MCF 10A (cell line): ENCODE measurements at regions not wholly inside any gene's neighbourhood (a gene's known extent, or its start where the extent isn't known, plus 50 kb on each side); places are given as distances from the start of the nearest gene placed in this dataset.

Source experiments
- BruUV-seq: library from RNA; stranded (reverse); fragments of 400-500 nt; replicated peaks from 2 replicates; lab custom pipeline; 2021; lab: Mats Ljungman, UMichigan
- CTCF ChIA-PET: fragments of 300-600 bp; sonication (Branson Sonifier 250); formaldehyde crosslinking; extraction: SDS; loops from one replicate; lab custom pipeline; 2021; ENCODE audit warnings: antibody characterized with exemption, inconsistent platforms; lab: Yijun Ruan, JAX
- POLR2A ChIA-PET: fragments of 300-600, 350-650 bp; sonication (Branson Sonifier 250); formaldehyde crosslinking; extraction: SDS; loops from one replicate; lab custom pipeline; 2020; ENCODE audit warnings: antibody characterized with exemption, inconsistent platforms; lab: Yijun Ruan, JAX
- DNase-seq: peaks from one replicate; pipeline ENCODE4 v3.0.0-alpha.2; 2018; ENCODE audit not compliant: unreplicated experiment
- H3K27ac Mint-ChIP-seq: one replicate; pipeline ENCODE4 v1.8.0; 2022; ENCODE audit warnings: mild to moderate bottlenecking, low read depth, mixed read lengths; ENCODE audit not compliant: unreplicated experiment
- H3K27me3 Mint-ChIP-seq: one replicate; pipeline ENCODE4 v1.8.0; 2022; ENCODE audit warnings: mixed read lengths; ENCODE audit not compliant: insufficient read depth, unreplicated experiment
- H3K36me3 Mint-ChIP-seq: one replicate; pipeline ENCODE4 v1.8.0; 2022; ENCODE audit warnings: mild to moderate bottlenecking, moderate library complexity, mixed read lengths; ENCODE audit not compliant: insufficient read depth, unreplicated experiment
- H3K4me1 Mint-ChIP-seq: one replicate; pipeline ENCODE4 v1.8.0; 2022; ENCODE audit warnings: mixed read lengths; ENCODE audit not compliant: insufficient read depth, unreplicated experiment
- H3K4me3 Mint-ChIP-seq: one replicate; pipeline ENCODE4 v1.8.0; 2022; ENCODE audit warnings: mild to moderate bottlenecking, moderate library complexity, mixed read lengths; ENCODE audit not compliant: unreplicated experiment
- H3K9me3 Mint-ChIP-seq: one replicate; pipeline ENCODE4 v1.8.0; 2022; ENCODE audit warnings: mixed read lengths; ENCODE audit not compliant: unreplicated experiment
- CTCF ChIP-seq: fragments of 200-600 bp; IDR thresholded peaks from one replicate; pipeline ENCODE4 v1.8.0; 2022; ENCODE audit warnings: antibody characterized with exemption, mild to moderate bottlenecking; ENCODE audit not compliant: unreplicated experiment
- intact Hi-C: fragments of 100-400 bp; cut with micrococcal nuclease; formaldehyde crosslinking; loops from 2 replicates; pipeline ENCODE4 v1.14.1; 2022

GRCh38 chr13:89568276-89568675, 1779.2 kb upstream of the MIR17HG start:
- intact Hi-C loops: no loop called here
- no TSS peak for BruUV-seq
- DNase-seq: no peak
- H3K36me3 Mint-ChIP-seq: no peaks in the 10 kb centered on the region
- no peak overlapping the region for H3K4me3 Mint-ChIP-seq
- ChIA-PET CTCF (interaction anchor here (0.5 kb wide), 1 partner anchor 8 kb away, joined by 3 read pairs; no protein-coding TSS in a partner anchor), POLR2A (no interaction called here)
- no peak overlapping the region for H3K27ac Mint-ChIP-seq
- TF ChIP-seq CTCF: no peak
- H3K27me3 Mint-ChIP-seq: no peaks in the 10 kb centered on the region
- no peaks in the 10 kb centered on the region for H3K9me3 Mint-ChIP-seq
- H3K4me1 Mint-ChIP-seq: no peaks in the 10 kb centered on the region

GRCh38 chr13:89568746-89569145, 1778.7 kb upstream of the MIR17HG start:
- POLR2A ChIA-PET: no interaction called here
- CTCF ChIA-PET: no interaction called here

GRCh38 chr13:89571676-89572075, 1775.8 kb upstream of the MIR17HG start:
- no peak overlapping the region for H3K4me3 Mint-ChIP-seq
- no peaks in the 10 kb centered on the region for H3K9me3 Mint-ChIP-seq
- H3K27ac Mint-ChIP-seq: no peak overlapping the region
- intact Hi-C loops: loop anchor here (10.0 kb wide), 1 partner anchor 1293 kb away; no protein-coding TSS in a partner anchor
- no peak for TF ChIP-seq CTCF
- ChIA-PET POLR2A (no interaction called here), CTCF (no interaction called here)
- H3K27me3 Mint-ChIP-seq: no peaks in the 10 kb centered on the region
- no TSS peak for BruUV-seq
- H3K4me1 Mint-ChIP-seq: no peaks in the 10 kb centered on the region
- H3K36me3 Mint-ChIP-seq: no peaks in the 10 kb centered on the region
- no peak for DNase-seq

More at GRCh38 chr13:89568746-89569145, 1778.7 kb upstream of the MIR17HG start:
- no peak overlapping the region for H3K27ac Mint-ChIP-seq
- TF ChIP-seq CTCF: no peak
- no peaks in the 10 kb centered on the region for H3K9me3 Mint-ChIP-seq
- H3K4me3 Mint-ChIP-seq: no peak overlapping the region
- intact Hi-C loops: no loop called here
- H3K4me1 Mint-ChIP-seq: no peaks in the 10 kb centered on the region
- no TSS peak for BruUV-seq
- H3K27me3 Mint-ChIP-seq: no peaks in the 10 kb centered on the region
- no peaks in the 10 kb centered on the region for H3K36me3 Mint-ChIP-seq
- DNase-seq: no peak

GRCh38 chr13:89574077-89574476, 1773.4 kb upstream of the MIR17HG start:
- ChIA-PET POLR2A (no interaction called here), CTCF (no interaction called here)
- intact Hi-C loops: loop anchor here (10.0 kb wide), 1 partner anchor 1291 kb away; no protein-coding TSS in a partner anchor
- Mint-ChIP-seq H3K36me3 (no peaks in the 10 kb centered on the region), H3K27me3 (no peaks in the 10 kb centered on the region), H3K9me3 (no peaks in the 10 kb centered on the region), H3K4me3 (no peak overlapping the region), H3K27ac (no peak overlapping the region), H3K4me1 (no peaks in the 10 kb centered on the region)
- no TSS peak for BruUV-seq
- no peak for TF ChIP-seq CTCF
- no peak for DNase-seq
